GF-D8 (cell line): ENCODE measurements at regions not wholly inside any gene's neighbourhood (a gene's known extent, or its start where the extent isn't known, plus 50 kb on each side); places are given as distances from the start of the nearest gene placed in this dataset.
"Not testable (repeated sequence)": the region's sequence is repeated elsewhere in the genome, so short reads cannot be mapped to it uniquely, and the experiment has no call there.

Experiments used
- DNase-seq: peaks from one replicate; lab custom pipeline; 2025; lab: John Stamatoyannopoulos, UW

GRCh38 chr6:133114973-133115372, 126.2 kb upstream of the EYA4 start:
- DNase-seq = no peak

DNA sequence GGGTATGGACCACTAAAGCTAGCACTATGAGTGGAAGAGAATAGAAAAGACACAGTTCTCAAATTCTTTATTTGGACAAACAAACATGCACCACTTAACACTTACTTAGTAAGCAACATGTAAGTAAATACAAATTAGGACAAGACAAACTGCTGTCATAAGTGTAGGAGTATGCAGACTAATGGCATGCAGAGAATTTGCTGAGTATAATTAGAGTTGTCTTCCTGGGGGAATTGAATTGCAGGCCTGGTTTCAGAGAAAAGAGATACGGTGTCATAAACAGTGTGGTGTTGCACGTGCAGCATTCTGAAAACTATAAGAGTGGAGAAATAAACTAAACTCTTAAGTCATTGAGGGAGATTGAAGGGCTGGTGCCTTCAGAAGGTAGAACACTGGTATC, 125.2 kb upstream of the EYA4 start:
- DNase-seq = no peak

DNA sequence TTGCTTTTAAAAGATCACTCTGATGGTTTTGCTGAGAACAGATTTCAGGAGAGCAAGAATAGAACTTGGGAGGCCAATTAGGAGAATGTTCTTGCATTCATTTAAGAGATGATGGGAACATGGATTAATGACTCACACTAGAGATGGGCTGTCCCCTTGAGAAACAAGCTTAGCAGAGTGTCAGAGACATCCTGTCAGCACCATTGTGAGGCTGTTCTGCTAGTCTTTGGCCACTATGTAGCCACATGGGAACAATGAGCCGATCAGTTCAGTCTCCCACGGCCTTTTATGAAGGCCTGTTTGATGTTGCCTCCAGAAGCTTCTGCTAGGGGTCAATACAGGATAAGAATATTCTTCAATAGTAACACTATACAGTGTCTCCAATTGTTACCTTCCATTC, 113.0 kb upstream of the EYA4 start:
- DNase-seq = no peak

DNA sequence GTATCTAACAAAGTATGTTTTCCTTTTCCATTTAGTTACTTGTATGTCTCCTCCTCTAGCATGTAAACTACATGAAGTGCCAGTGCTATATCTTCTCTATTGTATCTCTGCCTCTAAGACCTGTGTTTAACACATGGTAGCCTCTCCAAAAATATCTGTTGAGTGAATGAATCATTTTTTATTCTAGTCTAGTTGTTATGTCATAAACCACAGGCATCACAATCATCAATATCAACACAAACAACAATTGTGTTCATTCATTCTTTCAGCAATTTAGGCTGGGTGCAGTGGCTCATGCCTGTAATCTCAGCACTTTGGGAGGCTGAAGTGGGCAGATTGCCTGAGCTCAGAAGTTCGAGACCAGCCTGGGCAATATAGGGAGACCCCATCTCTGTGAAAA, 111.6 kb upstream of the EYA4 start:
- DNase-seq = no peak

GRCh38 chr6:133130863-133131262, 110.3 kb upstream of the EYA4 start:
- no peak for DNase-seq

- no peak for DNase-seq
Measured at GRCh38 chr6:133131621-133132465, 109.3 kb upstream of the EYA4 start.

- DNase-seq = no peak
Measured at GRCh38 chr6:133132466-133132971, 108.6 kb upstream of the EYA4 start.

DNA sequence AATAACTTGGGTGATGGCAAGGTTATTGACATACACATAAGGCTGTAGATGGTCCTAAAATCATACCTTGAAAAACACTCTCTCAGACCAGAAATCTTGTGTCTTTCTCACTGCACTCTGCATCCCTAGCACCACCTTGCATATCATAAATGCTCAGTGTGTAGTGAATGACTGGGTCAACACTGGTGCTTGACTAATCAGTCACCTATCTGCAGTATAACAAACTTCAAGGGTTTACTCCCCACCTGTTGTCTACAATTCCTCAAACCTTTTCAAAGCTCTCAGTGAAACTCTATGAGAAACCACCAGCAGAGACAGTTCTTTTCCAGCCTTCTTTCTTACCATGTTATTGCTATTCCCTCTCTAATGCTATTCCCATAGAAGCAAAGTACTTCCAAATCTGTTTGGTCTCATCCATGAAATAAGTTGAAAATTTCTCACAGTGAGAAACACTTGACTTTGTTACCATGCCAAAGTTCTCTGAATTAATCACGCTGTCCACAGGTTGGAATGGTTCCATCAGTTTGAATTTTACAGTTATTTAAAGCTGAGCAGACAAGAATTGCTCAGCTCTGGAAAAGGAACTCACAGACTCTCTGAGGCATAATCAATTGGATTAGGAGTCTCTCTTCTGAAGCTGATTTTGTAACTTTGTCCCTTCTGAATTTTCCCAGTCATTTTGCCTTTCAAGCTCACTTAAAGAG, 104.8 kb upstream of the EYA4 start:
- DNase-seq = no peak

DNA sequence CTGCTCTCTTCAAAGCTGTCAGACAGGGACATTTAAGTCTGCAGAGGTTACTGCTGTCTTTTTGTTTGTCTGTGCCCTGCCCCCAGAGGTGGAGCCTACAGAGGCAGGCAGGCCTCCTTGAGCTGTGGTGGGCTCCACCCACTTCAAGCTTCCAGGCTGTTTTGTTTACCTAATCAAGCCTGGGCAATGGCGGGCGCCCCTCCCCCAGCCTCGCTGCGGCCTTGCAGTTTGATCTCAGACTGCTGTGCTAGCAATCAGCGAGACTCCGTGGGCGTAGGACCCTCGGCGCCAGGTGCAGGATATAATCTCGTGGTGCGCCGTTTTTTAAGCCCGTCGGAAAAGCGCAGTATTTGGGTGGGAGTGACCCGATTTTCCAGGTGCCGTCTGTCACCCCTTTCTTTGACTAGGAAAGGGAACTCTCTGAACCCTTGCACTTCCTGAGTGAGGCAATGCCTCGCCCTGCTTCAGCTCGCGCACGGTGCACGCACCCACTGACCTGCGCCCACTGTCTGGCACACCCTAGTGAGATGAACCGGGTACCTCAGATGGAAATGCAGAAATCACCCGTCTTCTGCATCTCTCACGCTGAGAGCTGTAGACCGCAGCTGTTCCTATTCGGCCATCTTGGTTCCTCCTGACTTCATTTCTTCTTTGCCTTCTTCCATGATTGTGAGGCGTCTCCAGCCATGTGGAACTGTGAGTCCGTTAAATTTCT, 93.5 kb upstream of the EYA4 start:
- DNase-seq = not testable (repeated sequence)

- DNase-seq = no peak
Measured at GRCh38 chr6:133156689-133157088, 84.5 kb upstream of the EYA4 start.

GRCh38 chr6:133157995-133158394, 83.2 kb upstream of the EYA4 start:
- DNase-seq = no peak

GRCh38 chr6:133159255-133159795, 81.8 kb upstream of the EYA4 start:
- no peak for DNase-seq

GRCh38 chr6:133160536-133160935, 80.6 kb upstream of the EYA4 start:
- no peak for DNase-seq

DNA sequence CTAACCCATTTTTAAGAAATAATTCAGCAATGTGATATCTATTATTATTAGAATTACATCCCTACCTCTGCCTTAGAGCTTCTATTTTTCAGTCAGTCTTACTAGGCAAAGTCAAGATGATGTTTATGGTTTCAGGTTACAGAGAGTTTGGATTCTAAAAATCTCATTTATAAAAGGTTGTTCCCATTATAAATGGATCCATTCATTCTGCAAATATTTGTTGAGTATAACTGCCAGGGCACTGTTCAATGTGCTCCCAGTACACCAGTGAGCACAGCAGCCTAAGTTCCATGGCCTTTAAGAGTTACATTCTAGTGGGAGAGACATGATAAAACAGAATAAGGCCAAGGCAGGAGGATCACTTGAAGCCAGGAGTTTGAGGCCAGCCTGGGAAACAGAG, 75.9 kb upstream of the EYA4 start:
- DNase-seq = no peak

- DNase-seq = no peak
Measured at GRCh38 chr6:133166766-133167165, 74.4 kb upstream of the EYA4 start.

DNA sequence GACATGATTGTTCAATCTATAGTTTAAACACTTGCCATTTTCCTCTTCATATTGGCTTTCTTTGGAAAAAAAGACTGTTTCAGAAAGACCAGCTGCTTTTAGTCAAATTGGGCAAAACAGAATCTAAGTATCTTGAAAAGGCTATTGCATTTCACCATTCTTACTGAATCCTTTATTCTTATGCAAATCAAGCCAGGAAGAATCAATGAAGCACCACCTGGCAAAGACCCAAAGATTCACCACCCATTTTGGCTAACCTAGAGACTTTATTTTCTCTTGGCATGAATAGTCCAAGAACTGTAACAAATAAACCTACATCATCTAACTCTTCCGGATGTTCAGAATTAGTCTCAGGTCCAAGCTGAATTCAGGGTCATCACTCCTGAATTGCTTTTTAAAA, 71.3 kb upstream of the EYA4 start:
- no peak for DNase-seq

- no peak for DNase-seq
Measured at GRCh38 chr6:133170602-133171001, 70.6 kb upstream of the EYA4 start.

GRCh38 chr6:133171989-133172604, 69.1 kb upstream of the EYA4 start:
- no peak for DNase-seq

GRCh38 chr6:133173276-133173675, 67.9 kb upstream of the EYA4 start:
- no peak for DNase-seq

DNA sequence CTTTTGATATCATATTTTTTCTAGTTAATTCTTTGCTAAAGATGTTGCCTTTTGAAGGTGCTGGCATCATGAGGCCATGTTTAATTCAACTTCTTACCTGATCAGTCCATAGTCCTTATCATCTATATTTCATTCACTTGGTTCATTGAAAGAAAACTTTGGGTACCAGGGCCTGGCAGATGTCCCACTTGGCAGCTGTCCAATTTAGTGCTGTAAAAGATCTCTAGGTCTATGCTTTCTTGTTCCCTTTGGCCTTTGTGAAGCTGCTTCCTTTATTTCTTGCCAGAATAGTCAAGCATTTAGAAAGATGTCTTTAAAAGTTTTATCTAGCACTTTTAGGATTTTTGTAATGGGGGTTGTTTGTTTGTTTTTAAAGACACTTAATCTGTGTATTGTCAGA, 61.7 kb upstream of the EYA4 start:
- no peak for DNase-seq

DNA sequence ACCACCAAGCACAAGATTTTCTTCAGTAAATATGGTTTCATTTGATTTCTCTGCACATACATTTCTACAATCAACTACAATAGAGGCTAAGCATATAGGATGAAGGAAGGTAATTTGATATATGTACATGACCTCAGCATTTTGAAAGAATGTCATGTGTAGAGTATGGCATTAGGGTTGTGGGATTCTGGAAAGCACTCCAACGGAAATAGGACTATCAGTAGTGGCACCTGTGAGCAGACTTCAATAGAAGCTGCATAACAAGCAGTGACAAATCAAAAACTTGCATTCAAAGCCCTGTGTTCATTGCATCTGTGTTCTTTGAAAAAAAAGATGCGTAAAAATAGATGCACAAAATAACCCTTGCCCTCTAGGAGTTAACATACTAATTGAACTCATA, 57.5 kb upstream of the EYA4 start:
- DNase-seq = no peak

- no peak for DNase-seq
Measured at GRCh38 chr6:133184798-133185372, 56.3 kb upstream of the EYA4 start.
